CD4-positive, CD25-positive, alpha-beta regulatory T cell (primary cell): ENCODE measurements at regions not wholly inside any gene's neighbourhood (a gene's known extent, or its start where the extent isn't known, plus 50 kb on each side); places are given as distances from the start of the nearest gene placed in this dataset.

Experiments
- ATAC-seq, 2 donors: fragments of 150-1000 bp; cut with Tn5 transposase; one replicate each; pipeline ENCODE4 v1.10.0; 2021; ENCODE audit warnings: low read depth in 2 of 2, moderate number of reproducible peaks in 2 of 2, moderate library complexity in 1 of 2
- DNase-seq, 3 donors: peaks; one replicate each; pipeline versions ENCODE4 v3.0.0 to v3.0.0-alpha.2; 2012 to 2022; ENCODE audit warnings: mixed read lengths in 1 of 3
- H3K27ac ChIP-seq: one replicate; pipeline ENCODE4 v1.7.0; 2013; ENCODE audit warnings: mild to moderate bottlenecking, low read length; ENCODE audit not compliant: insufficient read depth, poor library complexity, severe bottlenecking
- H3K27me3 ChIP-seq: one replicate; pipeline ENCODE4 v1.7.0; 2013; ENCODE audit warnings: low read length; ENCODE audit not compliant: control insufficient read depth, insufficient read depth
- H3K36me3 ChIP-seq: one replicate; pipeline ENCODE4 v1.7.0; 2013; ENCODE audit warnings: mild to moderate bottlenecking, low read length, moderate library complexity; ENCODE audit not compliant: control insufficient read depth, insufficient read depth
- H3K4me1 ChIP-seq: 2 replicates; pipeline ENCODE4 v1.7.0; 2013; ENCODE audit warnings: mild to moderate bottlenecking, low read length; ENCODE audit not compliant: insufficient read depth, control insufficient read depth, poor library complexity, severe bottlenecking
- H3K4me3 ChIP-seq: one replicate; pipeline ENCODE4 v1.7.0; 2013; ENCODE audit warnings: low read depth, mild to moderate bottlenecking, low read length, moderate library complexity
- H3K9me3 ChIP-seq, 2 experiments: 1 replicate in 1 of 2; 2 replicates in 1 of 2; pipeline ENCODE4 v1.7.0; 2013; ENCODE audit warnings: low read length in 2 of 2, mild to moderate bottlenecking in 1 of 2, moderate library complexity in 1 of 2; ENCODE audit not compliant: control insufficient read depth in 2 of 2
- H3K27ac Mint-ChIP-seq, 3 donors: one replicate each; pipeline ENCODE4 v1.8.0; 2020 to 2022; ENCODE audit warnings: mild to moderate bottlenecking in 3 of 3, mixed read lengths in 3 of 3, moderate library complexity in 2 of 3
- H3K27me3 Mint-ChIP-seq: one replicate; pipeline ENCODE4 v1.8.0; 2022; ENCODE audit warnings: mild to moderate bottlenecking, mixed read lengths
- H3K36me3 Mint-ChIP-seq: one replicate; pipeline ENCODE4 v1.8.0; 2020; ENCODE audit warnings: mixed read lengths
- H3K4me1 Mint-ChIP-seq, 4 donors: one replicate each; pipeline ENCODE4 v1.8.0; 2020 to 2022; ENCODE audit warnings: mixed read lengths in 4 of 4, mild to moderate bottlenecking in 1 of 4
- H3K4me3 Mint-ChIP-seq, 4 donors: one replicate each; pipeline ENCODE4 v1.8.0; 2020 to 2022; ENCODE audit warnings: mild to moderate bottlenecking in 4 of 4, mixed read lengths in 4 of 4, moderate library complexity in 3 of 4
- H3K9me3 Mint-ChIP-seq, 7 donors: one replicate each; pipeline ENCODE4 v1.8.0; 2020 to 2022; ENCODE audit warnings: mixed read lengths in 7 of 7, mild to moderate bottlenecking in 3 of 7, moderate library complexity in 2 of 7

GRCh38 chr11:133705873-133706272 is 139.4 kb downstream of the SPATA19 start:
- no peak overlapping the region for H3K27ac ChIP-seq
- H3K4me3 ChIP-seq: no peak overlapping the region
- Mint-ChIP-seq H3K9me3 (peaks cover 0 to 3% (median 0%) of the 10 kb centered on the region in 7 donors), H3K27ac (no peak overlapping the region), H3K4me3 (no peak overlapping the region), H3K27me3 (no peaks in the 10 kb centered on the region), H3K4me1 (no peaks in the 10 kb centered on the region), H3K36me3 (no peaks in the 10 kb centered on the region)
- H3K4me1 ChIP-seq: no peaks in the 10 kb centered on the region
- no peaks in the 10 kb centered on the region for H3K27me3 ChIP-seq
- ATAC-seq (no peak), DNase-seq (no peak)
- H3K36me3 ChIP-seq: no peaks in the 10 kb centered on the region
- no peaks in the 10 kb centered on the region for H3K9me3 ChIP-seq

GRCh38 chr11:133705074-133705648 is 140.2 kb downstream of the SPATA19 start:
- Mint-ChIP-seq H3K9me3 (peaks cover 0 to 3% (median 0%) of the 10 kb centered on the region in 7 donors), H3K4me3 (no peak overlapping the region), H3K36me3 (no peaks in the 10 kb centered on the region), H3K27me3 (no peaks in the 10 kb centered on the region), H3K4me1 (no peaks in the 10 kb centered on the region), H3K27ac (no peak overlapping the region)
- Histone ChIP-seq H3K36me3 (no peaks in the 10 kb centered on the region), H3K27ac (no peak overlapping the region), H3K27me3 (no peaks in the 10 kb centered on the region), H3K4me1 (no peaks in the 10 kb centered on the region), H3K9me3 (no peaks in the 10 kb centered on the region), H3K4me3 (no peak overlapping the region)
- no peak for ATAC-seq
- no peak for DNase-seq

- Histone ChIP-seq H3K9me3 (no peaks in the 10 kb centered on the region), H3K27ac (no peak overlapping the region), H3K4me3 (no peak overlapping the region), H3K4me1 (no peaks in the 10 kb centered on the region), H3K27me3 (no peaks in the 10 kb centered on the region), H3K36me3 (no peaks in the 10 kb centered on the region)
- no peak overlapping the region for H3K27ac Mint-ChIP-seq
- DNase-seq (no peak), ATAC-seq (no peak)
- H3K9me3 Mint-ChIP-seq: peaks cover 0 to 7% (median 0%) of the 10 kb centered on the region in 7 donors
- H3K4me3 Mint-ChIP-seq: no peak overlapping the region
- no peaks in the 10 kb centered on the region for H3K36me3 Mint-ChIP-seq
- no peaks in the 10 kb centered on the region for H3K4me1 Mint-ChIP-seq
- H3K27me3 Mint-ChIP-seq: no peaks in the 10 kb centered on the region
Measured at GRCh38 chr11:133699071-133699470, 146.2 kb downstream of the SPATA19 start.

- Histone ChIP-seq H3K4me3 (no peak overlapping the region), H3K9me3 (no peaks in the 10 kb centered on the region), H3K36me3 (no peaks in the 10 kb centered on the region), H3K27ac (no peak overlapping the region), H3K27me3 (no peaks in the 10 kb centered on the region), H3K4me1 (no peaks in the 10 kb centered on the region)
- H3K27ac Mint-ChIP-seq: no peak overlapping the region
- no peaks in the 10 kb centered on the region for H3K4me1 Mint-ChIP-seq
- H3K4me3 Mint-ChIP-seq: no peak overlapping the region
- no peaks in the 10 kb centered on the region for H3K27me3 Mint-ChIP-seq
- ATAC-seq (no peak), DNase-seq (no peak)
- H3K9me3 Mint-ChIP-seq: peaks cover 0 to 7% (median 0%) of the 10 kb centered on the region in 7 donors
- H3K36me3 Mint-ChIP-seq: no peaks in the 10 kb centered on the region
Measured at GRCh38 chr11:133698654-133699053, 146.7 kb downstream of the SPATA19 start.

GRCh38 chr11:133697603-133698180 is 147.6 kb downstream of the SPATA19 start:
- Mint-ChIP-seq H3K27ac (no peak overlapping the region), H3K9me3 (peaks cover 0 to 7% (median 0%) of the 10 kb centered on the region in 7 donors), H3K27me3 (no peaks in the 10 kb centered on the region), H3K4me3 (no peak overlapping the region), H3K4me1 (no peaks in the 10 kb centered on the region), H3K36me3 (no peaks in the 10 kb centered on the region)
- no peaks in the 10 kb centered on the region for H3K36me3 ChIP-seq
- no peaks in the 10 kb centered on the region for H3K27me3 ChIP-seq
- no peak for DNase-seq
- ATAC-seq: no peak
- no peaks in the 10 kb centered on the region for H3K4me1 ChIP-seq
- H3K27ac ChIP-seq: no peak overlapping the region
- H3K9me3 ChIP-seq: no peaks in the 10 kb centered on the region
- H3K4me3 ChIP-seq: no peak overlapping the region

GRCh38 chr11:133697161-133697560 is 148.2 kb downstream of the SPATA19 start:
- ATAC-seq (no peak), DNase-seq (no peak)
- H3K36me3 Mint-ChIP-seq: no peaks in the 10 kb centered on the region
- no peak overlapping the region for H3K27ac Mint-ChIP-seq
- H3K4me3 Mint-ChIP-seq: no peak overlapping the region
- Histone ChIP-seq H3K27ac (no peak overlapping the region), H3K27me3 (no peaks in the 10 kb centered on the region), H3K4me1 (no peaks in the 10 kb centered on the region), H3K36me3 (no peaks in the 10 kb centered on the region), H3K9me3 (no peaks in the 10 kb centered on the region), H3K4me3 (no peak overlapping the region)
- H3K27me3 Mint-ChIP-seq: no peaks in the 10 kb centered on the region
- H3K4me1 Mint-ChIP-seq: no peaks in the 10 kb centered on the region
- H3K9me3 Mint-ChIP-seq: peaks cover 0 to 7% (median 0%) of the 10 kb centered on the region in 7 donors

GRCh38 chr11:133695387-133695786 is 149.9 kb downstream of the SPATA19 start:
- ATAC-seq (no peak), DNase-seq (no peak)
- H3K9me3 ChIP-seq: no peaks in the 10 kb centered on the region
- H3K27me3 Mint-ChIP-seq: no peaks in the 10 kb centered on the region
- H3K36me3 ChIP-seq: no peaks in the 10 kb centered on the region
- H3K9me3 Mint-ChIP-seq: peaks cover 0 to 7% (median 0%) of the 10 kb centered on the region in 7 donors
- H3K27ac ChIP-seq: no peak overlapping the region
- H3K4me1 ChIP-seq: no peaks in the 10 kb centered on the region
- H3K36me3 Mint-ChIP-seq: no peaks in the 10 kb centered on the region
- no peak overlapping the region for H3K27ac Mint-ChIP-seq
- no peak overlapping the region for H3K4me3 Mint-ChIP-seq
- no peak overlapping the region for H3K4me3 ChIP-seq
- H3K4me1 Mint-ChIP-seq: no peaks in the 10 kb centered on the region
- H3K27me3 ChIP-seq: no peaks in the 10 kb centered on the region

GRCh38 chr11:133694701-133695100 is 150.6 kb downstream of the SPATA19 start:
- H3K36me3 Mint-ChIP-seq: no peaks in the 10 kb centered on the region
- H3K27ac Mint-ChIP-seq: no peak overlapping the region
- H3K4me1 Mint-ChIP-seq: no peaks in the 10 kb centered on the region
- H3K36me3 ChIP-seq: no peaks in the 10 kb centered on the region
- H3K9me3 ChIP-seq: no peaks in the 10 kb centered on the region
- H3K4me3 ChIP-seq: no peak overlapping the region
- DNase-seq: no peak
- H3K9me3 Mint-ChIP-seq: peaks cover 0 to 7% (median 0%) of the 10 kb centered on the region in 7 donors
- no peak for ATAC-seq
- no peak overlapping the region for H3K27ac ChIP-seq
- no peak overlapping the region for H3K4me3 Mint-ChIP-seq
- no peaks in the 10 kb centered on the region for H3K4me1 ChIP-seq
- H3K27me3 ChIP-seq: no peaks in the 10 kb centered on the region
- H3K27me3 Mint-ChIP-seq: no peaks in the 10 kb centered on the region
